Astrocyte (in vitro differentiated cells and primary cell): ENCODE measurements at regions not wholly inside any gene's neighbourhood (a gene's known extent, or its start where the extent isn't known, plus 50 kb on each side); places are given as distances from the start of the nearest gene placed in this dataset.

Experiments used
- DNase-seq: peaks from one replicate; pipeline ENCODE4 v3.0.0-alpha.2; 2010; ENCODE audit warnings: low read depth
- FAIRE-seq: peaks from 2 replicates; lab custom pipeline; 2011; peaks lifted over from hg19 to GRCh38; lab: Jason Lieb, UNC
- H2AFZ ChIP-seq: 2 replicates; pipeline ENCODE4 v1.6.0; 2012; ENCODE audit warnings: low read depth, low read length, inconsistent platforms
- H3K27ac ChIP-seq: 2 replicates; pipeline ENCODE4 v1.5.1; 2011; ENCODE audit warnings: low read depth, low read length, inconsistent platforms
- H3K27me3 ChIP-seq: 2 replicates; pipeline ENCODE4 v1.6.0; 2011; ENCODE audit warnings: low read length, inconsistent platforms; ENCODE audit not compliant: insufficient read depth
- H3K36me3 ChIP-seq: 2 replicates; pipeline ENCODE4 v1.5.1; 2011; ENCODE audit warnings: low read length, inconsistent platforms; ENCODE audit not compliant: insufficient read depth
- H3K4me1 ChIP-seq: 2 replicates; pipeline ENCODE4 v1.5.1; 2011; ENCODE audit warnings: low read length, inconsistent platforms; ENCODE audit not compliant: insufficient read depth
- H3K4me2 ChIP-seq: 2 replicates; pipeline ENCODE4 v1.6.0; 2012; ENCODE audit warnings: low read length, inconsistent platforms
- H3K4me3 ChIP-seq: 2 replicates; pipeline ENCODE4 v1.5.1; 2011; ENCODE audit warnings: low read depth, mild to moderate bottlenecking, low read length, inconsistent platforms; ENCODE audit not compliant: insufficient read depth
- H3K79me2 ChIP-seq: 2 replicates; pipeline ENCODE4 v1.6.0; 2012; ENCODE audit warnings: mild to moderate bottlenecking, low read length, inconsistent platforms; ENCODE audit not compliant: insufficient read depth
- H3K9ac ChIP-seq: 2 replicates; pipeline ENCODE4 v1.6.0; 2012; ENCODE audit warnings: mild to moderate bottlenecking, low read length, inconsistent platforms
- H3K9me3 ChIP-seq: 2 replicates; pipeline ENCODE4 v1.5.1; 2012; ENCODE audit warnings: low read depth, mild to moderate bottlenecking, low read length, inconsistent platforms; ENCODE audit not compliant: insufficient read depth
- H4K20me1 ChIP-seq: 2 replicates; pipeline ENCODE4 v1.6.0; 2012; ENCODE audit warnings: low read length, inconsistent platforms; ENCODE audit not compliant: insufficient read depth
- H3K27ac Mint-ChIP-seq: one replicate; pipeline ENCODE4 v1.8.0; 2021; ENCODE audit warnings: mild to moderate bottlenecking, mixed read lengths; ENCODE audit not compliant: unreplicated experiment
- H3K27me3 Mint-ChIP-seq: one replicate; pipeline ENCODE4 v1.8.0; 2021; ENCODE audit warnings: low read depth, mixed read lengths; ENCODE audit not compliant: unreplicated experiment
- H3K36me3 Mint-ChIP-seq: one replicate; pipeline ENCODE4 v1.8.0; 2021; ENCODE audit warnings: low read depth, mixed read lengths; ENCODE audit not compliant: unreplicated experiment
- H3K4me1 Mint-ChIP-seq: one replicate; pipeline ENCODE4 v1.8.0; 2021; ENCODE audit warnings: low read depth, mixed read lengths; ENCODE audit not compliant: unreplicated experiment
- H3K4me3 Mint-ChIP-seq: one replicate; pipeline ENCODE4 v1.8.0; 2021; ENCODE audit warnings: mild to moderate bottlenecking, moderate library complexity, mixed read lengths; ENCODE audit not compliant: unreplicated experiment
- H3K9me3 Mint-ChIP-seq: one replicate; pipeline ENCODE4 v1.8.0; 2021; ENCODE audit warnings: mild to moderate bottlenecking, mixed read lengths; ENCODE audit not compliant: unreplicated experiment
- EZH2 ChIP-seq: IDR thresholded peaks from 2 replicates; pipeline ENCODE4 v1.6.1; 2012; ENCODE audit warnings: mild to moderate bottlenecking, low read length, inconsistent platforms; ENCODE audit not compliant: insufficient read depth
- TF ChIP-seq, protein P1 (sequence below): IDR thresholded peaks from 2 replicates; pipeline ENCODE4 v1.5.1; 2011; ENCODE audit warnings: low read depth, mild to moderate bottlenecking, inconsistent platforms, low read length, moderate library complexity; ENCODE audit not compliant: insufficient read depth

DNA sequence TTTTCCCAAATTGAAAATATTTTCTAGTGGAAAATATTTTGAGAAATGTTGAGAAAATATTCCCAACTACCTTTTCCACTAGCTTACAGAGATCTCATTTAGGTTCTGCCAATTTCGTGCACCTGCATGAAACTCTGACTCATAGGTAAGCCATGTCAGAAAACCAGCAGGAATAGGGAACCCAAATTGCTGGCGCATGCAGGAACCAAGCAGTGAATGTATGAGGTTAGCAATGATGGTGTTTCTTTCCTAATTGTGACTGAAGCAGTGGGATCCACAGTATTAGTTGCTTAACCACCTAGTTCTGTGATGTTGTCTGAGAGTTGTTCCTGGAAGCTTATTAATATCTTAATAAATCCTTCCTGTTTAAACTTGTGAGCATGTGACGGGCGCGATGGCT, 381.0 kb upstream of the TRAM1L1 start:
- FAIRE-seq = no peak

GRCh38 chr4:117467404-117467803, 382.0 kb upstream of the TRAM1L1 start:
- no peak for TF ChIP-seq EZH2
- TF ChIP-seq, protein P1, sequence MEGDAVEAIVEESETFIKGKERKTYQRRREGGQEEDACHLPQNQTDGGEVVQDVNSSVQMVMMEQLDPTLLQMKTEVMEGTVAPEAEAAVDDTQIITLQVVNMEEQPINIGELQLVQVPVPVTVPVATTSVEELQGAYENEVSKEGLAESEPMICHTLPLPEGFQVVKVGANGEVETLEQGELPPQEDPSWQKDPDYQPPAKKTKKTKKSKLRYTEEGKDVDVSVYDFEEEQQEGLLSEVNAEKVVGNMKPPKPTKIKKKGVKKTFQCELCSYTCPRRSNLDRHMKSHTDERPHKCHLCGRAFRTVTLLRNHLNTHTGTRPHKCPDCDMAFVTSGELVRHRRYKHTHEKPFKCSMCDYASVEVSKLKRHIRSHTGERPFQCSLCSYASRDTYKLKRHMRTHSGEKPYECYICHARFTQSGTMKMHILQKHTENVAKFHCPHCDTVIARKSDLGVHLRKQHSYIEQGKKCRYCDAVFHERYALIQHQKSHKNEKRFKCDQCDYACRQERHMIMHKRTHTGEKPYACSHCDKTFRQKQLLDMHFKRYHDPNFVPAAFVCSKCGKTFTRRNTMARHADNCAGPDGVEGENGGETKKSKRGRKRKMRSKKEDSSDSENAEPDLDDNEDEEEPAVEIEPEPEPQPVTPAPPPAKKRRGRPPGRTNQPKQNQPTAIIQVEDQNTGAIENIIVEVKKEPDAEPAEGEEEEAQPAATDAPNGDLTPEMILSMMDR = no peak
- no peaks in the 10 kb centered on the region for H3K27me3 Mint-ChIP-seq
- no peak overlapping the region for H3K27ac Mint-ChIP-seq
- no peak overlapping the region for H3K4me3 Mint-ChIP-seq
- H3K79me2 ChIP-seq = no peaks in the 10 kb centered on the region
- no peak for FAIRE-seq
- no peaks in the 10 kb centered on the region for H3K36me3 ChIP-seq
- H3K4me1 Mint-ChIP-seq = no peaks in the 10 kb centered on the region
- H3K4me3 ChIP-seq = no peak overlapping the region
- H2AFZ ChIP-seq = no peak overlapping the region
- H3K9me3 ChIP-seq = no peaks in the 10 kb centered on the region
- H3K9ac ChIP-seq = no peak overlapping the region
- no peak for DNase-seq
- no peaks in the 10 kb centered on the region for H3K9me3 Mint-ChIP-seq
- H3K27me3 ChIP-seq = no peaks in the 10 kb centered on the region
- no peaks in the 10 kb centered on the region for H4K20me1 ChIP-seq
- H3K36me3 Mint-ChIP-seq = peaks cover 2% of the 10 kb centered on the region
- H3K4me1 ChIP-seq = no peaks in the 10 kb centered on the region
- H3K27ac ChIP-seq = no peak overlapping the region
- no peak overlapping the region for H3K4me2 ChIP-seq

More for the DNA sequence above, 381.0 kb upstream of the TRAM1L1 start:
- Mint-ChIP-seq H3K9me3 (no peaks in the 10 kb centered on the region), H3K4me1 (no peaks in the 10 kb centered on the region), H3K27me3 (no peaks in the 10 kb centered on the region), H3K27ac (no peak overlapping the region), H3K4me3 (no peak overlapping the region), H3K36me3 (no peaks in the 10 kb centered on the region)
- Histone ChIP-seq H3K4me2 (no peak overlapping the region), H3K9me3 (no peaks in the 10 kb centered on the region), H3K4me3 (no peak overlapping the region), H3K27ac (no peak overlapping the region), H3K9ac (no peak overlapping the region), H3K27me3 (no peaks in the 10 kb centered on the region), H2AFZ (no peak overlapping the region), H3K4me1 (no peaks in the 10 kb centered on the region), H4K20me1 (no peaks in the 10 kb centered on the region), H3K79me2 (no peaks in the 10 kb centered on the region), H3K36me3 (no peaks in the 10 kb centered on the region)
- TF ChIP-seq, protein P1 = no peak
- no peak for TF ChIP-seq EZH2
- DNase-seq = no peak

- Mint-ChIP-seq H3K27ac (no peak overlapping the region), H3K4me1 (no peaks in the 10 kb centered on the region), H3K27me3 (no peaks in the 10 kb centered on the region), H3K36me3 (peaks cover 2% of the 10 kb centered on the region), H3K4me3 (no peak overlapping the region), H3K9me3 (no peaks in the 10 kb centered on the region)
- Histone ChIP-seq H3K79me2 (no peaks in the 10 kb centered on the region), H3K27ac (no peak overlapping the region), H2AFZ (no peak overlapping the region), H3K27me3 (no peaks in the 10 kb centered on the region), H3K4me3 (no peak overlapping the region), H4K20me1 (no peaks in the 10 kb centered on the region), H3K9ac (no peak overlapping the region), H3K9me3 (no peaks in the 10 kb centered on the region), H3K4me1 (no peaks in the 10 kb centered on the region), H3K4me2 (no peak overlapping the region), H3K36me3 (no peaks in the 10 kb centered on the region)
- TF ChIP-seq EZH2 = no peak
- TF ChIP-seq, protein P1 = no peak
- DNase-seq = no peak
- no peak for FAIRE-seq
Measured at GRCh38 chr4:117474987-117475386, 389.6 kb upstream of the TRAM1L1 start.
